ENCODE measurements at regions not wholly inside any gene's neighbourhood (a gene's known extent, or its start where the extent isn't known, plus 50 kb on each side); places are given as distances from the start of the nearest gene placed in this dataset.
"Not testable (repeated sequence)": the region's sequence is repeated elsewhere in the genome, so short reads cannot be mapped to it uniquely, and the experiment has no call there.

GRCh38 chr14:22249770-22250169 is 339.3 kb downstream of the DAD1 start:
- no peak overlapping the region for H3K4me3 ChIP-seq (ENCODE audit: low read depth, low read length)
- DNase-seq (ENCODE audit: low read depth, low spot score) = no peak
- TF ChIP-seq CTCF (IDR thresholded peaks at IDR 0.05; ENCODE audit: insufficient read depth, low read length, missing control alignments) = no peak
- POLR2A ChIA-PET = no interaction called here
- CTCF ChIA-PET = interaction anchor here (2.1 kb wide), 1 partner anchor 48 kb away, joined by 9 read pairs; no protein-coding TSS in a partner anchor

- no peak overlapping the region for H3K4me3 ChIP-seq (ENCODE audit: low read depth, low read length)
- POLR2A ChIA-PET = no interaction called here
- CTCF ChIA-PET = interaction anchor here (0.9 to 1.7 kb wide), 3 partner anchors 34 to 75 kb away, joined by 3 to 4 read pairs (median 3); no protein-coding TSS in a partner anchor
- DNase-seq (ENCODE audit: low read depth, low spot score) = no peak
- no peak for TF ChIP-seq CTCF (IDR thresholded peaks at IDR 0.05; ENCODE audit: insufficient read depth, low read length, missing control alignments)
Observed at GRCh38 chr14:22243971-22244581, 344.9 kb downstream of the DAD1 start.

GRCh38 chr14:22238320-22238719 is 350.7 kb downstream of the DAD1 start:
- CTCF ChIA-PET = interaction anchor here (1.0 kb wide), 1 partner anchor 26 kb away, joined by 3 read pairs; no protein-coding TSS in a partner anchor
- DNase-seq (ENCODE audit: low read depth, low spot score); POLR2A ChIA-PET; H3K4me3 ChIP-seq (ENCODE audit: low read depth, low read length): not testable (repeated sequence)

- no peak overlapping the region for H3K4me3 ChIP-seq (ENCODE audit: low read depth, low read length)
- DNase-seq (ENCODE audit: low read depth, low spot score) = no peak
- ChIA-PET POLR2A (no interaction called here), CTCF (no interaction called here)
- no peak for TF ChIP-seq CTCF (IDR thresholded peaks at IDR 0.05; ENCODE audit: insufficient read depth, low read length, missing control alignments)
Observed at GRCh38 chr14:22233377-22233776, 355.6 kb downstream of the DAD1 start.

GRCh38 chr14:22232933-22233332 is 356.1 kb downstream of the DAD1 start:
- no peak overlapping the region for H3K4me3 ChIP-seq (ENCODE audit: low read depth, low read length)
- ChIA-PET POLR2A (no interaction called here), CTCF (interaction anchor here (1.2 kb wide), 1 partner anchor 32 kb away, joined by 3 read pairs; no protein-coding TSS in a partner anchor)
- DNase-seq (ENCODE audit: low read depth, low spot score) = no peak
- TF ChIP-seq CTCF (IDR thresholded peaks at IDR 0.05; ENCODE audit: insufficient read depth, low read length, missing control alignments) = no peak

GRCh38 chr14:22232486-22232885 is 356.5 kb downstream of the DAD1 start:
- no peak for TF ChIP-seq CTCF (IDR thresholded peaks at IDR 0.05; ENCODE audit: insufficient read depth, low read length, missing control alignments)
- ChIA-PET CTCF (interaction anchor here (1.2 kb wide), 1 partner anchor 32 kb away, joined by 3 read pairs; no protein-coding TSS in a partner anchor), POLR2A (no interaction called here)
- no peak overlapping the region for H3K4me3 ChIP-seq (ENCODE audit: low read depth, low read length)
- no peak for DNase-seq (ENCODE audit: low read depth, low spot score)

GRCh38 chr14:22231018-22231417 is 358.0 kb downstream of the DAD1 start:
- CTCF ChIA-PET = interaction anchor here (1.3 to 1.4 kb wide), 2 partner anchors 9 to 33 kb away, joined by 4 read pairs; no protein-coding TSS in a partner anchor
- POLR2A ChIA-PET = no interaction called here
- no peak for DNase-seq (ENCODE audit: low read depth, low spot score)
- TF ChIP-seq CTCF (IDR thresholded peaks at IDR 0.05; ENCODE audit: insufficient read depth, low read length, missing control alignments) = no peak
- H3K4me3 ChIP-seq (ENCODE audit: low read depth, low read length) = no peak overlapping the region
